ENCODE measurements at regions not wholly inside any gene's neighbourhood (a gene's known extent, or its start where the extent isn't known, plus 50 kb on each side); places are given as distances from the start of the nearest gene placed in this dataset.

DNA sequence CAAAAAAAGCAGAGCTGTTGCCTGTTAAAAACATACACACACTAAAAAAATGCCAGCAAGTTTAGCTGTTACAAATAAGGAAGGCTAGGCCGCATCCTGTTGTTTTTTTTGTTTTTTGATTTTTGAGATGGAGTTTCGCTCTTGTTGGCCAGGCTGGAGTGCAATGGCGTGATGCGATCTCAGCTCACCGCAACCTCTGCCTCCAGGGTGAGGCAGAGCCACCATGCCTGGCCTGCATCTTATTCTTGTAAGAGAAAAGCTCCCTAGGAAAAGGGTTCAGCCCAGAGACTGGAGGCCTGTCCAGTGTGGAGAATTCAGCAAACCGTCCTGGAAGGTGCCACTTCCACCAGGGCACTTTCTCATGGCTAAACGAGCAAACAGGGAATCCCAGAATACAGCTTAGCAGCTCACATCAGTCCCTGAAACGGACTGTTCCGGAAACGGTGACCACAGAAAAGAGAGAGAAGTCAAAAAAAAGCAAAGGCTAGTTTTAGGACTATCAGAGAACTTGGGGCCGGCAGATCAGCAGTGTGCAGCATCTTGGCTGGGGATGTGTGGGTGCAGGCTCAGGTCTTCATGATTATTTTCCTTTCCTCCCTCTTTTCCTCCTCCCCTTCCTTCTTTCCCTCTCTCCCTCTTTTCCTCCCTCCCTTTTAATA, 283.6 kb downstream of the AJAP1 start:
- Histone ChIP-seq H3K36me3 (ENCODE audit: control insufficient read depth in 4 of 4, insufficient read depth in 3 of 4, low read depth in 1 of 4, low read length in 3 of 4) (no peaks in the 10 kb centered on the region), H3K4me3 (ENCODE audit: low read depth in 1 of 3, low read length in 3 of 3) (no peak overlapping the region), H3K27me3 (ENCODE audit: control insufficient read depth in 4 of 4, insufficient read depth in 4 of 4, low read length in 3 of 4) (no peaks in the 10 kb centered on the region), H3K27ac (ENCODE audit: low read depth in 1 of 2, low read length in 2 of 2) (no peak overlapping the region), H3K4me1 (ENCODE audit: control insufficient read depth in 4 of 4, insufficient read depth in 4 of 4, low read length in 3 of 4) (no peaks in the 10 kb centered on the region), H3K9ac (ENCODE audit: low read depth in 1 of 2, low read length in 2 of 2) (no peak overlapping the region), H3K9me3 (ENCODE audit: control insufficient read depth in 4 of 4, low read length in 3 of 4) (peaks cover 0 to 3% (median 0%) of the 10 kb centered on the region in 4 donors)
- no peak for TF ChIP-seq HNF4A (conservative IDR thresholded peaks at IDR 0.05)
- no peak for TF ChIP-seq FOXA1 (IDR thresholded peaks at IDR 0.05)
- no peak for TF ChIP-seq SP1 (IDR thresholded peaks at IDR 0.05)
- TF ChIP-seq, protein P1, sequence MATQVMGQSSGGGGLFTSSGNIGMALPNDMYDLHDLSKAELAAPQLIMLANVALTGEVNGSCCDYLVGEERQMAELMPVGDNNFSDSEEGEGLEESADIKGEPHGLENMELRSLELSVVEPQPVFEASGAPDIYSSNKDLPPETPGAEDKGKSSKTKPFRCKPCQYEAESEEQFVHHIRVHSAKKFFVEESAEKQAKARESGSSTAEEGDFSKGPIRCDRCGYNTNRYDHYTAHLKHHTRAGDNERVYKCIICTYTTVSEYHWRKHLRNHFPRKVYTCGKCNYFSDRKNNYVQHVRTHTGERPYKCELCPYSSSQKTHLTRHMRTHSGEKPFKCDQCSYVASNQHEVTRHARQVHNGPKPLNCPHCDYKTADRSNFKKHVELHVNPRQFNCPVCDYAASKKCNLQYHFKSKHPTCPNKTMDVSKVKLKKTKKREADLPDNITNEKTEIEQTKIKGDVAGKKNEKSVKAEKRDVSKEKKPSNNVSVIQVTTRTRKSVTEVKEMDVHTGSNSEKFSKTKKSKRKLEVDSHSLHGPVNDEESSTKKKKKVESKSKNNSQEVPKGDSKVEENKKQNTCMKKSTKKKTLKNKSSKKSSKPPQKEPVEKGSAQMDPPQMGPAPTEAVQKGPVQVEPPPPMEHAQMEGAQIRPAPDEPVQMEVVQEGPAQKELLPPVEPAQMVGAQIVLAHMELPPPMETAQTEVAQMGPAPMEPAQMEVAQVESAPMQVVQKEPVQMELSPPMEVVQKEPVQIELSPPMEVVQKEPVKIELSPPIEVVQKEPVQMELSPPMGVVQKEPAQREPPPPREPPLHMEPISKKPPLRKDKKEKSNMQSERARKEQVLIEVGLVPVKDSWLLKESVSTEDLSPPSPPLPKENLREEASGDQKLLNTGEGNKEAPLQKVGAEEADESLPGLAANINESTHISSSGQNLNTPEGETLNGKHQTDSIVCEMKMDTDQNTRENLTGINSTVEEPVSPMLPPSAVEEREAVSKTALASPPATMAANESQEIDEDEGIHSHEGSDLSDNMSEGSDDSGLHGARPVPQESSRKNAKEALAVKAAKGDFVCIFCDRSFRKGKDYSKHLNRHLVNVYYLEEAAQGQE (IDR thresholded peaks at IDR 0.05) = no peak
- TF ChIP-seq, protein P2, sequence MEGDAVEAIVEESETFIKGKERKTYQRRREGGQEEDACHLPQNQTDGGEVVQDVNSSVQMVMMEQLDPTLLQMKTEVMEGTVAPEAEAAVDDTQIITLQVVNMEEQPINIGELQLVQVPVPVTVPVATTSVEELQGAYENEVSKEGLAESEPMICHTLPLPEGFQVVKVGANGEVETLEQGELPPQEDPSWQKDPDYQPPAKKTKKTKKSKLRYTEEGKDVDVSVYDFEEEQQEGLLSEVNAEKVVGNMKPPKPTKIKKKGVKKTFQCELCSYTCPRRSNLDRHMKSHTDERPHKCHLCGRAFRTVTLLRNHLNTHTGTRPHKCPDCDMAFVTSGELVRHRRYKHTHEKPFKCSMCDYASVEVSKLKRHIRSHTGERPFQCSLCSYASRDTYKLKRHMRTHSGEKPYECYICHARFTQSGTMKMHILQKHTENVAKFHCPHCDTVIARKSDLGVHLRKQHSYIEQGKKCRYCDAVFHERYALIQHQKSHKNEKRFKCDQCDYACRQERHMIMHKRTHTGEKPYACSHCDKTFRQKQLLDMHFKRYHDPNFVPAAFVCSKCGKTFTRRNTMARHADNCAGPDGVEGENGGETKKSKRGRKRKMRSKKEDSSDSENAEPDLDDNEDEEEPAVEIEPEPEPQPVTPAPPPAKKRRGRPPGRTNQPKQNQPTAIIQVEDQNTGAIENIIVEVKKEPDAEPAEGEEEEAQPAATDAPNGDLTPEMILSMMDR (IDR thresholded peaks at IDR 0.05; ENCODE audit: low read depth, low read length, missing input control) = no peak
- TF ChIP-seq NR2F2 (IDR thresholded peaks at IDR 0.05) = no peak
- TF ChIP-seq EGR1 (IDR thresholded peaks at IDR 0.05; ENCODE audit: low read depth in 2 of 2) = no peak
- no peak for TF ChIP-seq HNF4G (IDR thresholded peaks at IDR 0.05)
- no peak for TF ChIP-seq YY1 (IDR thresholded peaks at IDR 0.05)
- no peak for TF ChIP-seq JUND (IDR thresholded peaks at IDR 0.05)
- no peak for TF ChIP-seq ATF3 (IDR thresholded peaks at IDR 0.05)
- no peak for TF ChIP-seq MAX (IDR thresholded peaks at IDR 0.05)
- TF ChIP-seq RXRA (IDR thresholded peaks at IDR 0.05) = no peak
- no peak for TF ChIP-seq ZBTB33 (IDR thresholded peaks at IDR 0.05)
- TF ChIP-seq FOXA2 (IDR thresholded peaks at IDR 0.05) = no peak
- TF ChIP-seq GABPA (IDR thresholded peaks at IDR 0.05 in 1 of 2, conservative IDR thresholded peaks at IDR 0.05 in 1 of 2) = no peak
- no peak for TF ChIP-seq TAF1 (conservative IDR thresholded peaks at IDR 0.05)
- TF ChIP-seq RAD21 (IDR thresholded peaks at IDR 0.05) = no peak
- no peak for DNase-seq (ENCODE audit: low spot score)
- 86% methylated on average over 11 of the region's 11 CpGs for WGBS
